HL-60 (cell line): ENCODE measurements at regions not wholly inside any gene's neighbourhood (a gene's known extent, or its start where the extent isn't known, plus 50 kb on each side); places are given as distances from the start of the nearest gene placed in this dataset.

ENCODE experiments used
- DNase-seq, 2 experiments: peaks; one replicate each; pipeline ENCODE4 v3.0.0-alpha.2; 2010 to 2020; ENCODE audit warnings: low read depth in 1 of 2, low spot score in 1 of 2
- H3K27ac ChIP-seq: fragments of 250-450 bp; sonication (Bioruptor Pico); replicated peaks from 2 replicates; pipeline ENCODE4 v1.5.1; 2020; ENCODE audit warnings: mild to moderate bottlenecking, moderate library complexity
- H3K27me3 ChIP-seq: fragments of 250-450 bp; sonication (Bioruptor Pico); 2 replicates; pipeline ENCODE4 v1.5.1; 2021; ENCODE audit warnings: mild to moderate bottlenecking, moderate library complexity; ENCODE audit not compliant: insufficient read depth, poor library complexity, severe bottlenecking
- H3K4me3 ChIP-seq: replicated peaks from 2 replicates; pipeline ENCODE4 v1.5.1; 2011; ENCODE audit warnings: mild to moderate bottlenecking, control low read depth, low read length; ENCODE audit not compliant: insufficient read depth
- CTCF ChIP-seq: IDR thresholded peaks from one replicate; pipeline ENCODE4 v1.5.1; 2011; ENCODE audit warnings: low read length, control low read depth, inconsistent platforms; ENCODE audit not compliant: insufficient read depth
- GABPA ChIP-seq: IDR thresholded peaks from 2 replicates; pipeline ENCODE4 v1.6.1; 2012; ENCODE audit warnings: low read depth
- POLR2AphosphoS5 ChIP-seq: IDR thresholded peaks from 2 replicates; pipeline ENCODE4 v1.6.1; 2012; ENCODE audit warnings: low read depth
- SPI1 ChIP-seq: IDR thresholded peaks from 2 replicates; pipeline ENCODE4 v1.6.1; 2012; ENCODE audit warnings: low read depth, mild to moderate bottlenecking, borderline replicate concordance
- TF ChIP-seq, protein P1 (sequence below): IDR thresholded peaks from 2 replicates; pipeline ENCODE4 v1.6.1; 2012; ENCODE audit warnings: low read depth; ENCODE audit not compliant: insufficient replicate concordance

- no peak overlapping the region for H3K4me3 ChIP-seq
- H3K27ac ChIP-seq: no peak overlapping the region
- TF ChIP-seq GABPA (no peak), CTCF (no peak), POLR2AphosphoS5 (no peak), SPI1 (no peak)
- TF ChIP-seq, protein P1, sequence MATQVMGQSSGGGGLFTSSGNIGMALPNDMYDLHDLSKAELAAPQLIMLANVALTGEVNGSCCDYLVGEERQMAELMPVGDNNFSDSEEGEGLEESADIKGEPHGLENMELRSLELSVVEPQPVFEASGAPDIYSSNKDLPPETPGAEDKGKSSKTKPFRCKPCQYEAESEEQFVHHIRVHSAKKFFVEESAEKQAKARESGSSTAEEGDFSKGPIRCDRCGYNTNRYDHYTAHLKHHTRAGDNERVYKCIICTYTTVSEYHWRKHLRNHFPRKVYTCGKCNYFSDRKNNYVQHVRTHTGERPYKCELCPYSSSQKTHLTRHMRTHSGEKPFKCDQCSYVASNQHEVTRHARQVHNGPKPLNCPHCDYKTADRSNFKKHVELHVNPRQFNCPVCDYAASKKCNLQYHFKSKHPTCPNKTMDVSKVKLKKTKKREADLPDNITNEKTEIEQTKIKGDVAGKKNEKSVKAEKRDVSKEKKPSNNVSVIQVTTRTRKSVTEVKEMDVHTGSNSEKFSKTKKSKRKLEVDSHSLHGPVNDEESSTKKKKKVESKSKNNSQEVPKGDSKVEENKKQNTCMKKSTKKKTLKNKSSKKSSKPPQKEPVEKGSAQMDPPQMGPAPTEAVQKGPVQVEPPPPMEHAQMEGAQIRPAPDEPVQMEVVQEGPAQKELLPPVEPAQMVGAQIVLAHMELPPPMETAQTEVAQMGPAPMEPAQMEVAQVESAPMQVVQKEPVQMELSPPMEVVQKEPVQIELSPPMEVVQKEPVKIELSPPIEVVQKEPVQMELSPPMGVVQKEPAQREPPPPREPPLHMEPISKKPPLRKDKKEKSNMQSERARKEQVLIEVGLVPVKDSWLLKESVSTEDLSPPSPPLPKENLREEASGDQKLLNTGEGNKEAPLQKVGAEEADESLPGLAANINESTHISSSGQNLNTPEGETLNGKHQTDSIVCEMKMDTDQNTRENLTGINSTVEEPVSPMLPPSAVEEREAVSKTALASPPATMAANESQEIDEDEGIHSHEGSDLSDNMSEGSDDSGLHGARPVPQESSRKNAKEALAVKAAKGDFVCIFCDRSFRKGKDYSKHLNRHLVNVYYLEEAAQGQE: no peak
- no peak for DNase-seq
- no peaks in the 10 kb centered on the region for H3K27me3 ChIP-seq
Measured at GRCh38 chr16:85506635-85506911, 106.5 kb upstream of the GSE1 start.

DNA sequence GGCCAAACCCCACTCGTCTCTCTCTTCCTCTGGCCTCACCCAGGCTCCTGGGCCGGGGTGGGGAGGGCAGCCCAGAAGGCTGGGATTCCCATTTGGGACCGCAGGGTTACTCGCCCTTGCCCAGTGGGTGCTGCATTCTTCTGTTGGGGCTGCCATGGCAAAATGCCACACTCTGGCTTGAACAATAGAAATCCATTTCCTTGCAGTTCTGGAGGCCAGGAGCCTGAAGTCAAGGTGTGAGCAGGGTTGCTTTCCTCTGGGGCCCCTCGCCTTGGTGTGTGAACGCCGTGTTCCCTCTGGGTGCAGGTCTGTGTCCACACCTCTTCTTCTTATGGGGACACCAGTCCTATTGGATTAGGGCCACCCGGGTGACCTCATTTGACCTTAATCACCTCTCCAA lies 105.8 kb upstream of the GSE1 start:
- H3K27me3 ChIP-seq: no peaks in the 10 kb centered on the region
- no peak overlapping the region for H3K27ac ChIP-seq
- DNase-seq: no peak
- TF ChIP-seq GABPA (no peak), POLR2AphosphoS5 (no peak), SPI1 (no peak), CTCF (no peak)
- TF ChIP-seq, protein P1: no peak
- H3K4me3 ChIP-seq: no peak overlapping the region

- Histone ChIP-seq H3K27me3 (no peaks in the 10 kb centered on the region), H3K4me3 (no peak overlapping the region), H3K27ac (no peak overlapping the region)
- no peak for DNase-seq
- TF ChIP-seq GABPA (no peak), SPI1 (no peak), POLR2AphosphoS5 (no peak), CTCF (no peak)
- TF ChIP-seq, protein P1: no peak
Measured at GRCh38 chr16:85508388-85508787, 104.7 kb upstream of the GSE1 start.
